ENCODE measurements at regions not wholly inside any gene's neighbourhood (a gene's known extent, or its start where the extent isn't known, plus 50 kb on each side); places are given as distances from the start of the nearest gene placed in this dataset.

- Histone ChIP-seq H3K79me2 (no peaks in the 10 kb centered on the region), H3K36me3 (ENCODE audit: control insufficient read depth, insufficient read depth, low read length) (no peaks in the 10 kb centered on the region), H3K4me1 (no peaks in the 10 kb centered on the region), H3K4me3 (ENCODE audit: low read depth, low read length) (no peak overlapping the region), H3K27me3 (ENCODE audit: control insufficient read depth, insufficient read depth, low read length) (no peaks in the 10 kb centered on the region), H3K4me2 (ENCODE audit: low read length) (no peak overlapping the region), H3K9ac (no peak overlapping the region), H3K9me3 (ENCODE audit: control insufficient read depth, low read length) (no peaks in the 10 kb centered on the region), H3K27ac (no peak overlapping the region), H2AFZ (no peak overlapping the region)
- no peak for TF ChIP-seq CTCF (IDR thresholded peaks at IDR 0.05)
Observed at GRCh38 chr1:218224101-218224500, 61.0 kb upstream of the RRP15 start.

- Histone ChIP-seq H3K4me3 (ENCODE audit: low read depth, low read length) (no peak overlapping the region), H3K4me2 (ENCODE audit: low read length) (no peak overlapping the region), H3K27ac (no peak overlapping the region), H3K36me3 (ENCODE audit: control insufficient read depth, insufficient read depth, low read length) (no peaks in the 10 kb centered on the region), H3K4me1 (no peaks in the 10 kb centered on the region), H3K27me3 (ENCODE audit: control insufficient read depth, insufficient read depth, low read length) (no peaks in the 10 kb centered on the region), H2AFZ (no peak overlapping the region), H3K79me2 (no peaks in the 10 kb centered on the region), H3K9ac (no peak overlapping the region), H3K9me3 (ENCODE audit: control insufficient read depth, low read length) (no peaks in the 10 kb centered on the region)
- no peak for TF ChIP-seq CTCF (IDR thresholded peaks at IDR 0.05)
Observed at GRCh38 chr1:218226005-218226404, 59.1 kb upstream of the RRP15 start.
